ENCODE measurements at regions not wholly inside any gene's neighbourhood (a gene's known extent, or its start where the extent isn't known, plus 50 kb on each side); places are given as distances from the start of the nearest gene placed in this dataset.

DNA sequence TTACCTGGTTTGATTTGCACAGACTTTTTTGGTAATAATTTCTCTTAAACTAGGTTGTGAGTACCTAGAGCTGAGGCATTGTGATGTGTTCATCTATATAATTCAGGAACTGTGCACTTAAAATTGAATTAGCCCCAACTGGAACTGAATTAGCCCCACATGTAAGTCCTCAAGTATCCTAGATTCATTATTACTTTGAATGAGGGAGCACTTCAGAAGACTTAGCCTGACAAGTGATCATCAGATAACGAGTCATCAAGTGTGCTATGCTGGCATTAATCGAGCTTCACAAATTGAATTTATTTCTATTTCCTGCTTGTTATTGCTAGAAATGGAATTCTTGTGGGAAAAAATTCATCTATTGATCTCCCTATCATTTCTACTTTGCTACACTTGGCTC, 323.4 kb upstream of the SEMA3D start:
- ATAC-seq (ENCODE audit: low read depth): no peak
- Mint-ChIP-seq H3K27me3 (no peaks in the 10 kb centered on the region), H3K4me3 (no peak overlapping the region), H3K4me1 (peaks cover 2% of the 10 kb centered on the region), H3K9me3 (no peaks in the 10 kb centered on the region), H3K27ac (no peak overlapping the region), H3K36me3 (no peaks in the 10 kb centered on the region)
- no peak for DNase-seq (ENCODE audit: low spot score in 2 of 2)

DNA sequence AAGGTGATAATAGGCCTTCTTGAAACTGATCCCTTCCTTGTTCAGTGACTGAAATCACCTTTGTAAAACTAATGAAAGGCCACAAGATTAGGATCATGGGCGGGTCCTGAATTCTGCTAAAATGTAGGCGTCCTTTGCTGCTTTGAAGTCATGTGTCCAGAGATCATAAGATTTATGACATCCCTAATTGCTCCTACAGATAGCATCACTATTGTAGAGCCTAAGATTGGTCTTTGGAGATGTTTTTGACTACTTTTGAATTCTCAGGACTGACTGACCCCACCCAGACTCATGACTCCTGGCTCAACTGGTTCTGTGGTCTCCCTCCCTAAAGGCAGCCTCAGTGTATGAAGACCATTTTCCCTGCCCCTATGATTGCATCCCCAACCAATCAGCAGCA, 322.6 kb upstream of the SEMA3D start:
- Mint-ChIP-seq H3K4me1 (peaks cover 2% of the 10 kb centered on the region), H3K27ac (no peak overlapping the region), H3K4me3 (no peak overlapping the region), H3K36me3 (no peaks in the 10 kb centered on the region), H3K27me3 (no peaks in the 10 kb centered on the region), H3K9me3 (no peaks in the 10 kb centered on the region)
- ATAC-seq (ENCODE audit: low read depth) (no peak), DNase-seq (ENCODE audit: low spot score in 2 of 2) (no peak)

DNA sequence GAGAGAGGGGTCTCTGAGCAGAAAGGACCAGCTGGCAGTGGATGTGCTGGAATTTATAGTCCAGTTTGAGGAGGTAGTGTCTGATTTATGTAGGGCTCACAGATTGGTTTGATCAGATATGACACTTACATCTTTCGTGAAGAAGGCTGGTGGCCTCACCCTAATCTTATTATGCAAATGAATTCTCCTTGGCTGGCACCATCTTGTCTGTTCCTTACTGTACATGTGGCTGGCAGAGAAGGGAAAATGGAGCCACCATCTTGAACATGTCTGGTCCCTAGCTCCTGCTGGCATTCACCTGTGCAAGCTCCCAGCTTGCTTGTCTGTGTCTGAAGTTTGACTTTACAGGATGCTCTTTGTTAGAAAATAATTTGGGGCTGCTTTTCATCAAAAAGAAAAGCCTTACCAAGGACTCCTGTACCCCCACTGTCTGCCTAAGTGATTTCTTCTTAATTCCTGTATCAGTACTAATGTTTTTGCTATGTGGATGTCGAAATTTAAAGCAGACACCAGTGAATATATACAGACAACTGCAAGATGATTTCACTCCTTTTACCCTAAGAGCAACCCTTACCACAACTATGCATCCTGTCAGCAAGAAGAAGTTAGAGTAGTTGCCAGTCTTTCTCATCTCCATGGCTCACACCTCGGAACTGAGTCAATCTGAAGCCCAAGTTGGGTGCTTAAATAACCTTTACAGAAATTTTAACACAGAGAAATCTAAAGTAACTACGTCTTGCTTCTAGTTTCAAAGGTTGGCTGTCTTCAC, 322.0 kb upstream of the SEMA3D start:
- Mint-ChIP-seq H3K36me3 (no peaks in the 10 kb centered on the region), H3K4me1 (peaks cover 2% of the 10 kb centered on the region), H3K4me3 (no peak overlapping the region), H3K9me3 (peaks cover 2% of the 10 kb centered on the region), H3K27ac (no peak overlapping the region), H3K27me3 (no peaks in the 10 kb centered on the region)
- no peak for ATAC-seq (ENCODE audit: low read depth)
- no peak for DNase-seq (ENCODE audit: low spot score in 2 of 2)

DNA sequence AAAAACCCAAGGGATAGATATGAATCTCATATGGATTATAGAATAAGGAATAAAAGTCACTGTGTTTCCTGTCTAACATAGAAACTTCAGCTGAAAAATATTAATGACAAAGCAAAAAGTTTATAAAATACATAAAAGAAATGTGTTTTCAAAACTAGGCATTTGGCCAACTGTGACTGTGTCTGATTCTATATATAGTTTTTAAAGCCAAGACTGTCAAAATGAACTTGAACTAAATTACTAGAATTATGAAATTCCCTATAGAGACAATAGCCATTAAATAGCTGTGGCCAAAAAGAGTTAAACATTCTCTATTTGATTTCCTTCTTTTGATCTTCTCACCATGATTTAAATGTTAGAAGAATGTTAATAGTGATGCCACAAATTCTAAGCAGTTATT, 311.2 kb upstream of the SEMA3D start:
- H3K27ac Mint-ChIP-seq: no peak overlapping the region
- DNase-seq (ENCODE audit: low spot score in 2 of 2) (no peak), ATAC-seq (ENCODE audit: low read depth) (no peak)
- H3K9me3 Mint-ChIP-seq: peaks cover 2% of the 10 kb centered on the region
- H3K4me1 Mint-ChIP-seq: no peaks in the 10 kb centered on the region
- no peaks in the 10 kb centered on the region for H3K36me3 Mint-ChIP-seq
- H3K27me3 Mint-ChIP-seq: no peaks in the 10 kb centered on the region
- H3K4me3 Mint-ChIP-seq: no peak overlapping the region

DNA sequence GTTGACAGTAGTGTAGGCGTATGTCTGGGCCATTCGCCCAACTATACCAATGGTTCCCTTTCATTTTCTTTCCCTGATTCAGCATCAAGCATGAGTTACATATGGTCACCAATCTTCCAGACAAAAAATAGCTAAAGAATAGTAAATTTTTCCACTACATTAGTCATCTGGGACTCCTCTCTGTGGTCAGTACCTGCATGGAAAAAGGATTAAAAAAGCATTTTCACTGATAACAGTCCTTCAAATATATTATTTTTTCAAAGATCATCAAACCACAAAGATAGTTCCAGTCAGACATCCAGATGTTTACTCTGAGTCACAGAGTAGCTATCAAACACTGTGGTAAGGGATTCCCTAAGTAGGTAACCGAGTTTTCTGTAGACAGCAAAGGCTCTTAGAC, 302.6 kb upstream of the SEMA3D start:
- Mint-ChIP-seq H3K27me3 (no peaks in the 10 kb centered on the region), H3K4me1 (no peaks in the 10 kb centered on the region), H3K9me3 (peaks cover 2% of the 10 kb centered on the region), H3K36me3 (no peaks in the 10 kb centered on the region), H3K4me3 (no peak overlapping the region), H3K27ac (no peak overlapping the region)
- no peak for DNase-seq (ENCODE audit: low spot score in 2 of 2)
- ATAC-seq (ENCODE audit: low read depth): no peak

DNA sequence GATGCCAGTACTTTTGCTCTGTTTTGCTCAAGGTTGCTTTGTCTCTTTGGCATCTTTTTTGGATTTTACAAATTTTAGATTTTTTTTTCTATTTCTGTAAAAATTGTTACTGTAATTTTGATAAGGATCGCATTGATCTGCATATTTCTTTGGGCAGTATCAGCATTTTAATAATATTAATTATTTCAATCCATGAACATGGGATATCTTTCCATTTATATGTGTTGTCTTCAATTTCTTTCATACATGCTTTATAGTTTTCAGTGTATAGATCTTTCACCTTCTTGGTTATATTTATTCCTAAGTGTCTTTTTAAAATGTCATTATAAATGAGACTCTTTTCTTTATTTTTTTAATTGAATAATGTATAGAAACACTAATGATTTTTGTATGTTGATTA, 301.6 kb upstream of the SEMA3D start:
- Mint-ChIP-seq H3K27ac (no peak overlapping the region), H3K9me3 (peaks cover 2% of the 10 kb centered on the region)

DNA sequence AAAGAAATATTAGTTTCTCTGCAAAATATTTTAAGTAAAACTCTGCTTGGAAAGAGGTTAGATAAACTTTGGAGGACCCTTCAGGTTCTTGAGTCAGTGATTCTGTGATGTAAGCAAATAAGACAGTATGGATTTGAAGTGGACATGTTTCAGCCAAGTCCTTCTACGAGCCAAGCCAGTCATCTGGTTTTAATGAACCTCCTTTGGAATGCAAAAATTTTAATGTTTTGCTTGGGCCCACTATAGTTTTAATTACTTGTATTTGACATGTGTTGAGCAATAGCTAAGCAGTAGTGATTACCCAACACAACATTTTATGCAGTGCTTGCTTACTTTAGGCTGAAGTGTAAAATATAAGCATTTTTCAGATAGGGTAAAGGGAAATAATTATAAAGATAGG, 296.3 kb upstream of the SEMA3D start:
- Mint-ChIP-seq H3K9me3 (no peaks in the 10 kb centered on the region), H3K4me3 (no peak overlapping the region)
- DNase-seq (ENCODE audit: low spot score in 2 of 2): no peak

More for the DNA sequence above, 301.6 kb upstream of the SEMA3D start:
- ATAC-seq (ENCODE audit: low read depth) (no peak), DNase-seq (ENCODE audit: low spot score in 2 of 2) (no peak)
- Mint-ChIP-seq H3K4me1 (no peaks in the 10 kb centered on the region), H3K4me3 (no peak overlapping the region), H3K27me3 (no peaks in the 10 kb centered on the region), H3K36me3 (no peaks in the 10 kb centered on the region)

DNA sequence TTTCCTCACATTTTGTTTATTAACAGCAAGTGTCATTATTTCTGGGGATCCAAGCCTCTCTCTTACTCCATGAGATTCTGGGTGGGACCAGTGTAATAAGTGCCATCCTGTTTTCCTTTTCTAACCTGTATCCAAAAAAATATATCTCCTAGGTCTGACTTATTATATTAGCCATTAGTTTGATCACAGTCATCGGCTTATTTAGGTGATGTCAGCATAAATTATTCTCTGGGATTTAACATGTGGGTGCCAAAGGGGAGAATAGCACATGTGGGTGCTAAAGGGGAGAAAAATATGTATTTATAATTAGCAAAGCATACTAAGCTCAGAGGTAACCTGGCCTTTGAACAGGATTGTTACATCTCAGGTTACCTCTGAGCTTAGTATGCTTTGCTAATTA, 293.8 kb upstream of the SEMA3D start:
- ATAC-seq (ENCODE audit: low read depth) (no peak), DNase-seq (ENCODE audit: low spot score in 2 of 2) (no peak)
- no peaks in the 10 kb centered on the region for H3K36me3 Mint-ChIP-seq
- no peak overlapping the region for H3K4me3 Mint-ChIP-seq
- H3K27me3 Mint-ChIP-seq: no peaks in the 10 kb centered on the region
- H3K4me1 Mint-ChIP-seq: no peaks in the 10 kb centered on the region
- H3K27ac Mint-ChIP-seq: no peak overlapping the region
- H3K9me3 Mint-ChIP-seq: no peaks in the 10 kb centered on the region

More for the DNA sequence above, 296.3 kb upstream of the SEMA3D start:
- Mint-ChIP-seq H3K27me3 (no peaks in the 10 kb centered on the region), H3K4me1 (no peaks in the 10 kb centered on the region), H3K27ac (no peak overlapping the region), H3K36me3 (no peaks in the 10 kb centered on the region)
- no peak for ATAC-seq (ENCODE audit: low read depth)

DNA sequence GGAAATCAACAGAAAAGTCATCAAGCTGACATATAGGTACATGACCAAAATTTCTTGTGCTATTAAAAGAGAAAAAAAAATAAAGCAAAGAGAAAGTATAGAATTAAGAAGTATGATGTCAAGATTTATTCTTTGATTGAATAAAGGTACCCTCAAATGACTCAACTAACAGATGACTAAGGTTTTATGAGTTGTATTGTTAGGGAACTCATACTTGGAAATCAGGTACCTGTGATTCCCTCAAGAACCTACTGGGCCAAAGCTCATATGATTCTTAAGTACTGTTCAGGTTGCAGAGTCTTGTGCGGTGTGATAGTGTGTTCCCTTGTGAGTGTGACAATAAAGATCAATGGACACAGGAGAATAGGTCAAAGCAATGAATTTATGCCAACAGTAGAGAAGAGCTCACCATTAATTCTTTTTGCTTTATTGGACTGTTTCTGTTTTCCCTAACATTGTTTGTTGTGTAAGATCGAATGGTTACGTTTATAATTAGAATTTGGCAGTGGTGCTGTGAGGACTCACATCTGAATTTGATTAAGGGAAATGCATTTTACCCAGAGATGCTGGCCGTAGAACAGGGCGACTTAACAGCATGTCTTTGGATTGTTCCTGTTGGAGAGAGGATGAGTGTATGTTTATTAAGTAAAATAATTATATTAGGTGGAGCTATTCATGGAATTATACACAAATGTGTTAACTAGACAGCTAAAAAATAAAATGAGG, 293.2 kb upstream of the SEMA3D start:
- no peaks in the 10 kb centered on the region for H3K4me1 Mint-ChIP-seq
- H3K27ac Mint-ChIP-seq: no peak overlapping the region
- no peaks in the 10 kb centered on the region for H3K9me3 Mint-ChIP-seq
- H3K27me3 Mint-ChIP-seq: no peaks in the 10 kb centered on the region
- H3K4me3 Mint-ChIP-seq: no peak overlapping the region
- no peak for DNase-seq (ENCODE audit: low spot score in 2 of 2)
- no peaks in the 10 kb centered on the region for H3K36me3 Mint-ChIP-seq
- ATAC-seq (ENCODE audit: low read depth): no peak

DNA sequence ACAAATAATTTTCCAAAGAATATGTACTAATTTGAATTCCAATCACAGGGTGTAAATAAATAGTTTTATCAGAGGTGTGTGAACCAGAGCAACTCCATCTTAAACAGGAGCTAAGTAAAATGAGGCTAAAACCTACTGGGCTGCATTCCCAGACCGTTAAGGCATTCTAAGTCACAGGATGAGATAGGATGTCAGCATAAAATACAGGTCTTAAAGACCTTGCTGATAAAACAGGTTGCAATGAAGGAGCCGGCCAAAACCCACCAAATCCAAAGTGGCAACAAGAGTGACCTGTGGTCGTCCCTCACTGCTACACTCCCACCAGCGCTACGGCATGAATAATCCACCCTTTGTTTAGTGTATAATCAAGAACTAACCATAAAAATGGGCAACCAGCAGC, 291.7 kb upstream of the SEMA3D start:
- Mint-ChIP-seq H3K4me3 (no peak overlapping the region), H3K27me3 (no peaks in the 10 kb centered on the region), H3K27ac (no peak overlapping the region), H3K4me1 (no peaks in the 10 kb centered on the region), H3K36me3 (no peaks in the 10 kb centered on the region), H3K9me3 (no peaks in the 10 kb centered on the region)
- ATAC-seq (ENCODE audit: low read depth) (no peak), DNase-seq (ENCODE audit: low spot score in 2 of 2) (no peak)

DNA sequence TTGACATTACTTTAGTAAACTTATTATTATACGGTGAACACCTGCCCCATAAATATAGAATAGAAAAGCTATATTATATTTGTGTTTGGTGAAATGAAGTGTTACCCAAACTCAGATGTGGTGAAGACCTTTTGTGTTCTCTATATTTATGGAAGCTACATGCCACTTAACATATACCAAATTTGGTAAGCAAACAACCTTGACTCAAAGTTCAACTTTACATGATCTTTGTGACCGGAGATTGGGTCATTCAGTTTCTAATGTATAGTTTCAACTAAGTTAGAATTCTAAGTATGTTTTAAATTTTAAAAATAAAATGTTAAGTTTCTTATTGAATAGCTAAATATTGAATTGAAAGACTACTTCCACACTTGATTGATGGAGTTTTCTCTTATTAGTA, 288.6 kb upstream of the SEMA3D start:
- Mint-ChIP-seq H3K27me3 (no peaks in the 10 kb centered on the region), H3K4me3 (no peak overlapping the region), H3K36me3 (no peaks in the 10 kb centered on the region), H3K9me3 (no peaks in the 10 kb centered on the region), H3K4me1 (peaks cover 2% of the 10 kb centered on the region), H3K27ac (no peak overlapping the region)
- DNase-seq (ENCODE audit: low spot score in 2 of 2): no peak
- ATAC-seq (ENCODE audit: low read depth): no peak

DNA sequence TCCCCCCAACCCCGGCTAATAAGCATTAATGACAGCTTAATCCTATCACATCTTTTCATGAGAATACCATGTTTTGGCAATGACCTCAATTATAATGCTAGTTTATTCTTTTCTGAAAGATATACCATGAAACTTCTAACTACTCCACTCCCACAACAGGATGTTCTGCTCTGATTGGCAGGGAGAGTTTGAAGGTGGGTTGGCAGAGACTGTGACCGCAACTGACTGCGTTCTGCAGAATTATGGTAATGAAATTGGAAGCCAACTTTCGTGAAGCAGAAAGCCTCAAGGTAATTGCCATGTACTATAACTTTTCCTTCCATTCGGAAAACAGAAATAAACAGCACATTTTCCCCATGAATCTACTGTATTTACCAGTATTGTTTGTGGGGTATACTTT, 288.2 kb upstream of the SEMA3D start:
- H3K27me3 Mint-ChIP-seq: no peaks in the 10 kb centered on the region
- no peak overlapping the region for H3K27ac Mint-ChIP-seq
- no peak overlapping the region for H3K4me3 Mint-ChIP-seq
- no peaks in the 10 kb centered on the region for H3K9me3 Mint-ChIP-seq
- DNase-seq (ENCODE audit: low spot score in 2 of 2) (no peak), ATAC-seq (ENCODE audit: low read depth) (no peak)
- H3K36me3 Mint-ChIP-seq: no peaks in the 10 kb centered on the region
- H3K4me1 Mint-ChIP-seq: peaks cover 2% of the 10 kb centered on the region

DNA sequence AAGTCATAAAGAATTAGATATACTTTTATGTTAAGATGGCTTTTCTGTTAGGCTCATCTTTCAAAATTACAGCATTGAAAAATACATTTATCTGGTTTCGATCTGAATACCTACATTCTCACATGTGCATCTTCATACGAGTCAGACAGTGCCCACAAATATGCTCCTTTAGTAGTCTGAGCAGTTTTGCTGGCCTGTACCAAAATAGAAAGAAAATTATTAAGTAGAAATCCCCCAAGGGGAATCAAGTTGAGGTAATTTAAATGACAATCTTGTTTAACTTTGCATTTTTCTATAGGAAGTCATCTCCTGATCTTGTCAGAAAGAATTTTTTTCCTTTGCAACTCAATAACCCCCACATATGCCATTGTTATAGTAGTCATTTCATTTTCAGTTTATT, 287.4 kb upstream of the SEMA3D start:
- DNase-seq (ENCODE audit: low spot score in 2 of 2) (no peak), ATAC-seq (ENCODE audit: low read depth) (no peak)
- Mint-ChIP-seq H3K4me1 (peaks cover 2% of the 10 kb centered on the region), H3K36me3 (no peaks in the 10 kb centered on the region), H3K9me3 (no peaks in the 10 kb centered on the region), H3K27ac (no peak overlapping the region), H3K27me3 (no peaks in the 10 kb centered on the region), H3K4me3 (no peak overlapping the region)

DNA sequence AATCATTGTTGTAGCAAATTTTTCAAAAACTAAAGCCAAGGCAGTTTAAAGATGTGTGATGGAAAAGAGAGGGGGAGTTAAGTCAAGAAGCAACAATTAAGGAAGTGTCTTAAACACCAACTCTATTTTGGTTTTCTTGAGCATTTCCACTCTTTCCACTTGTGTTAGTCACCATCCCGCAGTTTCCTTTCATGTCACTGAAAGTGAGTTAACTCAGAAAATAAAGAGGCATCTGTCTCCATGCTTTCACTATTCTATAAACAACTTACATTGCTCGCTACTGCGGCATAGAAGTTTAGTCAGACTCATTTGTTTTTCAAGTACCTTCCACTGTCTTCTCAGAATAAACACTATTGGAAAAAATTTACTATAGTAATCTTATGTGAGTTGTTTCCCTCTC, 284.9 kb upstream of the SEMA3D start:
- ATAC-seq (ENCODE audit: low read depth) (no peak), DNase-seq (ENCODE audit: low spot score in 2 of 2) (no peak)
- Mint-ChIP-seq H3K9me3 (no peaks in the 10 kb centered on the region), H3K4me3 (no peak overlapping the region), H3K27me3 (peaks cover 2% of the 10 kb centered on the region), H3K4me1 (peaks cover 2% of the 10 kb centered on the region), H3K36me3 (no peaks in the 10 kb centered on the region), H3K27ac (no peak overlapping the region)

DNA sequence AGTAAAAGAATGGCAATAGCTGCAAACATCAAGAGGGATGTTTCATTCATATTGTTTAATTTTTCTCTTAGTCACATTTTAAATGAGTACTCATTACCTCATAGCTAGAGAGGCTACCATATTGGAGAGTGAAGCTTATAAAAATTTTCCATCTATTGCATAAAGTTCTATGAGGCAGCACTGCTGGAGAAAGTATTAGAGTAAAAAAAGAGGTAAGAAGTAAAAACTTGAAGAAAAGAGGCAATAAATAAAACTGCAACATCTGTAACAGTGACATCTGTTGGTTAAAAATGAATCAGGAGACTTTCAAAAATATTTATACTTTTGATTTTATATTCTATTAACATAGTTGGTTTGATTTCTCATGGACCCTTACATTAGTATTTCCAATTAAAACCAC, 284.5 kb upstream of the SEMA3D start:
- no peak overlapping the region for H3K27ac Mint-ChIP-seq

More for the DNA sequence above, 284.5 kb upstream of the SEMA3D start:
- DNase-seq (ENCODE audit: low spot score in 2 of 2) (no peak), ATAC-seq (ENCODE audit: low read depth) (no peak)
- Mint-ChIP-seq H3K9me3 (no peaks in the 10 kb centered on the region), H3K36me3 (no peaks in the 10 kb centered on the region), H3K4me3 (no peak overlapping the region), H3K27me3 (peaks cover 2% of the 10 kb centered on the region), H3K4me1 (peaks cover 2% of the 10 kb centered on the region)

Data from memory B cell (primary cell).